Lower leg skin (tissue), 4 donors: ENCODE measurements at regions not wholly inside any gene's neighbourhood (a gene's known extent, or its start where the extent isn't known, plus 50 kb on each side); places are given as distances from the start of the nearest gene placed in this dataset.

Experiments used
- DNase-seq, 2 donors: peaks; one replicate each; pipeline ENCODE4 v3.0.0-alpha.2; 2019; ENCODE audit warnings: low spot score in 2 of 2
- H3K4me3 ChIP-seq: fragments of 200-600 bp; sonication (generic); 2 replicates; pipeline ENCODE4 v1.5.1; 2017; ENCODE audit warnings: mild to moderate bottlenecking, low read depth; ENCODE audit not compliant: poor library complexity, severe bottlenecking
- CTCF ChIP-seq, 3 donors: fragments of 450-650 bp; IDR thresholded peaks; one replicate each; pipeline ENCODE4 v1.5.1; 2016; ENCODE audit warnings: antibody characterized with exemption in 3 of 3, mild to moderate bottlenecking in 3 of 3, moderate library complexity in 2 of 3
- POLR2A ChIP-seq, 2 donors: fragments of 450-650 bp; IDR thresholded peaks; one replicate each; pipeline ENCODE4 v1.6.1; 2016 to 2017; ENCODE audit warnings: antibody characterized with exemption in 2 of 2, mild to moderate bottlenecking in 1 of 2, moderate library complexity in 1 of 2
- WGBS, 2 donors: methylation state at CpG; one replicate each; pipeline ENCODE4 v1.1.5; 2018; 5-methylcytosine and 5-hydroxymethylcytosine counted together
- intact Hi-C: fragments of 100-400 bp; cut with DNase I; formaldehyde crosslinking; loops from one replicate; pipeline ENCODE4 v1.15.0; 2023; ENCODE audit warnings: low total_unique reads

- no peak for TF ChIP-seq CTCF (IDR thresholded peaks at IDR 0.05)
- TF ChIP-seq POLR2A (IDR thresholded peaks at IDR 0.05) = no peak
- intact Hi-C loops = no loop called here
- no peak overlapping the region for H3K4me3 ChIP-seq
- no peak for DNase-seq
Measured at GRCh38 chr3:162810776-162811175, 1314.2 kb downstream of the OTOL1 start.

- H3K4me3 ChIP-seq = no peak overlapping the region
- TF ChIP-seq CTCF (IDR thresholded peaks at IDR 0.05) = no peak
- TF ChIP-seq POLR2A (IDR thresholded peaks at IDR 0.05) = no peak
- DNase-seq = no peak
- intact Hi-C loops = no loop called here
- 90% methylated on average over 4 of the region's 4 CpGs; no CpG with 5 or more reads in 1 of the 2 donors for WGBS, 2 donors
Measured at GRCh38 chr3:162842549-162843216, 1346.1 kb downstream of the OTOL1 start.

GRCh38 chr3:162845918-162846317, 1349.3 kb downstream of the OTOL1 start:
- no peak for TF ChIP-seq POLR2A (IDR thresholded peaks at IDR 0.05)
- TF ChIP-seq CTCF (IDR thresholded peaks at IDR 0.05) = no peak
- H3K4me3 ChIP-seq = no peak overlapping the region
- no peak for DNase-seq
- 46% methylated on average over 6 of the region's 6 CpGs; no CpG with 5 or more reads in 1 of the 2 donors for whole genome bisulfite sequencing, 2 donors
- intact Hi-C loops = no loop called here

GRCh38 chr3:162847511-162847910, 1350.9 kb downstream of the OTOL1 start:
- no peak overlapping the region for H3K4me3 ChIP-seq
- DNase-seq = no peak
- intact Hi-C loops = no loop called here
- TF ChIP-seq POLR2A (IDR thresholded peaks at IDR 0.05) (no peak), CTCF (IDR thresholded peaks at IDR 0.05) (no peak)

- DNase-seq = no peak
- H3K4me3 ChIP-seq = no peak overlapping the region
- WGBS, 2 donors = 91% methylated on average over 1 of the region's 1 CpG; no CpG with 5 or more reads in 1 of the 2 donors
- intact Hi-C loops = no loop called here
- TF ChIP-seq CTCF (IDR thresholded peaks at IDR 0.05) = no peak
- no peak for TF ChIP-seq POLR2A (IDR thresholded peaks at IDR 0.05)
Measured at GRCh38 chr3:162863579-162863978, 1367.0 kb downstream of the OTOL1 start.

- intact Hi-C loops = no loop called here
- TF ChIP-seq POLR2A (IDR thresholded peaks at IDR 0.05) (no peak), CTCF (IDR thresholded peaks at IDR 0.05) (no peak)
- no peak overlapping the region for H3K4me3 ChIP-seq
- WGBS, 2 donors = 18% methylated on average over 1 of the region's 1 CpG; no CpG with 5 or more reads in 1 of the 2 donors
- DNase-seq = no peak
Measured at GRCh38 chr3:162865466-162865865, 1368.9 kb downstream of the OTOL1 start.
